Spleen (tissue), 3 donors: ENCODE measurements at regions not wholly inside any gene's neighbourhood (a gene's known extent, or its start where the extent isn't known, plus 50 kb on each side); places are given as distances from the start of the nearest gene placed in this dataset.

ENCODE experiments used
- POLR2A ChIP-seq, 3 donors: fragments of 450-650 bp; IDR thresholded peaks; one replicate each; pipeline ENCODE4 v1.5.1; 2017; ENCODE audit warnings: antibody characterized with exemption in 3 of 3, mild to moderate bottlenecking in 1 of 3
- POLR2AphosphoS5 ChIP-seq, 3 donors: sonication (generic); formaldehyde crosslinking; IDR thresholded peaks; one replicate each; pipeline ENCODE4 v1.5.1; 2017; ENCODE audit warnings: antibody characterized with exemption in 3 of 3

GRCh38 chr17:73758245-73758644 lies 114.0 kb upstream of the SDK2 start:
- TF ChIP-seq POLR2AphosphoS5 (IDR thresholded peaks at IDR 0.05) (no peak), POLR2A (IDR thresholded peaks at IDR 0.05) (no peak)
